Stimulated activated CD4-positive, alpha-beta T cell treated with anti-CD3 and anti-CD28 coated beads, Interleukin-4, amount 100 ng/mL, for 4 hours (primary cell): ENCODE measurements at regions not wholly inside any gene's neighbourhood (a gene's known extent, or its start where the extent isn't known, plus 50 kb on each side); places are given as distances from the start of the nearest gene placed in this dataset.
"Not testable (repeated sequence)": the region's sequence is repeated elsewhere in the genome, so short reads cannot be mapped to it uniquely, and the experiment has no call there.

Source experiments
- DNase-seq, 2 experiments: peaks; one replicate each; pipeline ENCODE4 v3.0.0-alpha.2; 2020

- no peak for DNase-seq
Measured at GRCh38 chrX:56343219-56343618, 111.1 kb downstream of the KLF8 start.

- no peak for DNase-seq
Measured at GRCh38 chrX:56343664-56344063, 111.5 kb downstream of the KLF8 start.

GRCh38 chrX:56358145-56358544 is 126.0 kb downstream of the KLF8 start:
- not testable (repeated sequence) for DNase-seq

GRCh38 chrX:56365171-56365570 is 133.0 kb downstream of the KLF8 start:
- not testable (repeated sequence) for DNase-seq

GRCh38 chrX:56366901-56367300 is 134.7 kb downstream of the KLF8 start:
- no peak for DNase-seq

- no peak for DNase-seq
Measured at GRCh38 chrX:56368962-56369361, 136.8 kb downstream of the KLF8 start.

GRCh38 chrX:56379984-56380780 is 148.0 kb downstream of the KLF8 start:
- DNase-seq = not testable (repeated sequence)

- peak in 1 of 2 experiments; percentile 4 for DNase-seq
Measured at GRCh38 chrX:56382278-56382677, 150.1 kb downstream of the KLF8 start.

GRCh38 chrX:56385336-56385735 is 153.2 kb downstream of the KLF8 start:
- DNase-seq = no peak

- no peak for DNase-seq
Measured at GRCh38 chrX:56385960-56386359, 153.8 kb downstream of the KLF8 start.

- DNase-seq = peak in 1 of 2 experiments; percentile 4
Measured at GRCh38 chrX:56397636-56398035, 165.5 kb downstream of the KLF8 start.

- no peak for DNase-seq
Measured at GRCh38 chrX:56402207-56402606, 161.2 kb upstream of the UBQLN2 start.

- DNase-seq = no peak
Measured at GRCh38 chrX:56429581-56429980, 133.8 kb upstream of the UBQLN2 start.

GRCh38 chrX:56451981-56452380 is 111.4 kb upstream of the UBQLN2 start:
- DNase-seq = not testable (repeated sequence)

- no peak for DNase-seq
Measured at GRCh38 chrX:56462389-56462788, 101.0 kb upstream of the UBQLN2 start.

GRCh38 chrX:56468441-56468840 is 95.0 kb upstream of the UBQLN2 start:
- no peak for DNase-seq

GRCh38 chrX:56494923-56495322 is 68.5 kb upstream of the UBQLN2 start:
- not testable (repeated sequence) for DNase-seq

GRCh38 chrX:56498756-56499155 is 64.7 kb upstream of the UBQLN2 start:
- no peak for DNase-seq

- no peak for DNase-seq
Measured at GRCh38 chrX:56499372-56499771, 64.1 kb upstream of the UBQLN2 start.

GRCh38 chrX:56503941-56504673 is 59.3 kb upstream of the UBQLN2 start:
- no peak for DNase-seq

GRCh38 chrX:56505866-56506265 is 57.6 kb upstream of the UBQLN2 start:
- DNase-seq = no peak
